HPDE6-E6E7 (cell line): ENCODE measurements at regions not wholly inside any gene's neighbourhood (a gene's known extent, or its start where the extent isn't known, plus 50 kb on each side); places are given as distances from the start of the nearest gene placed in this dataset.

Source experiments
- DNase-seq: peaks from one replicate; pipeline ENCODE4 v3.0.0; 2011; ENCODE audit warnings: missing footprints; ENCODE audit errors: extremely low spot score

- DNase-seq: no peak
These were observed 171.4 kb downstream of the SUCLA2 start for GRCh38 chr13:47829690-47830089.

GRCh38 chr13:47826471-47826870, 174.6 kb downstream of the SUCLA2 start:
- no peak for DNase-seq

- DNase-seq: no peak
These were observed 179.0 kb downstream of the SUCLA2 start for GRCh38 chr13:47822036-47822435.

- DNase-seq: no peak
These were observed 184.2 kb downstream of the SUCLA2 start for GRCh38 chr13:47816831-47817230.

- DNase-seq: no peak
These were observed 187.4 kb downstream of the SUCLA2 start for GRCh38 chr13:47813718-47814117.

- no peak for DNase-seq
These were observed 191.7 kb downstream of the SUCLA2 start for GRCh38 chr13:47809411-47809810.

GRCh38 chr13:47803131-47803530, 197.9 kb downstream of the SUCLA2 start:
- no peak for DNase-seq

- DNase-seq: no peak
These were observed 199.5 kb downstream of the SUCLA2 start for GRCh38 chr13:47801555-47801954.

GRCh38 chr13:47800593-47800992, 200.5 kb downstream of the SUCLA2 start:
- DNase-seq: no peak

GRCh38 chr13:47798906-47799305, 202.2 kb downstream of the SUCLA2 start:
- DNase-seq: peak; percentile 4

- DNase-seq: no peak
These were observed 202.9 kb downstream of the SUCLA2 start for GRCh38 chr13:47798194-47798593.

- no peak for DNase-seq
These were observed 204.3 kb downstream of the SUCLA2 start for GRCh38 chr13:47796816-47797215.

GRCh38 chr13:47794963-47795362, 206.1 kb downstream of the SUCLA2 start:
- DNase-seq: no peak

- no peak for DNase-seq
These were observed 210.3 kb downstream of the SUCLA2 start for GRCh38 chr13:47790755-47791154.

- DNase-seq: no peak
These were observed 212.2 kb downstream of the SUCLA2 start for GRCh38 chr13:47788844-47789243.

- no peak for DNase-seq
These were observed 226.4 kb downstream of the SUCLA2 start for GRCh38 chr13:47774671-47774994.

- DNase-seq: no peak
These were observed 236.3 kb downstream of the SUCLA2 start for GRCh38 chr13:47764817-47765216.

- DNase-seq: no peak
These were observed 243.5 kb downstream of the SUCLA2 start for GRCh38 chr13:47757466-47758080.

GRCh38 chr13:47747901-47748300, 253.2 kb downstream of the SUCLA2 start:
- no peak for DNase-seq

GRCh38 chr13:47726394-47726793, 274.7 kb downstream of the SUCLA2 start:
- no peak for DNase-seq

- no peak for DNase-seq
These were observed 277.2 kb downstream of the SUCLA2 start for GRCh38 chr13:47723898-47724297.

- DNase-seq: no peak
These were observed 281.9 kb downstream of the SUCLA2 start for GRCh38 chr13:47719164-47719563.

GRCh38 chr13:47718556-47718955, 282.5 kb downstream of the SUCLA2 start:
- DNase-seq: no peak

- no peak for DNase-seq
These were observed 292.7 kb downstream of the SUCLA2 start for GRCh38 chr13:47708386-47708785.
